Right cardiac atrium (tissue), 5 donors: ENCODE measurements at regions not wholly inside any gene's neighbourhood (a gene's known extent, or its start where the extent isn't known, plus 50 kb on each side); places are given as distances from the start of the nearest gene placed in this dataset.
"Not testable (repeated sequence)": the region's sequence is repeated elsewhere in the genome, so short reads cannot be mapped to it uniquely, and the experiment has no call there.

ENCODE experiments used
- ATAC-seq, 2 donors: fragments of 200-7000 bp; cut with Tn5 transposase; one replicate each; pipeline versions ENCODE4 v1.8.0 to v1.9.1; 2020; ENCODE audit warnings: moderate library complexity in 2 of 2, mild to moderate bottlenecking in 1 of 2
- DNase-seq, 3 donors: peaks; one replicate each; pipeline ENCODE4 v3.0.0-alpha.2; 2020
- H3K27ac ChIP-seq: one replicate; pipeline ENCODE4 v1.5.1; 2013; ENCODE audit warnings: mild to moderate bottlenecking, low read length, control low read depth, moderate library complexity
- H3K27me3 ChIP-seq: one replicate; pipeline ENCODE4 v1.6.1; 2013; ENCODE audit not compliant: control insufficient read depth, insufficient read depth
- H3K4me1 ChIP-seq: one replicate; pipeline ENCODE4 v1.6.1; 2013; ENCODE audit warnings: low read length; ENCODE audit not compliant: control insufficient read depth, insufficient read depth
- H3K4me3 ChIP-seq: one replicate; pipeline ENCODE4 v1.5.1; 2013; ENCODE audit warnings: low read length, control low read depth
- H3K9me3 ChIP-seq: one replicate; pipeline ENCODE4 v1.6.1; 2013; ENCODE audit warnings: low read length; ENCODE audit not compliant: control insufficient read depth
- WGBS: extraction: QIAGEN DNeasy Blood & Tissue Kit; methylation state at CpG from one replicate; pipeline ENCODE4 v1.1.7; 2013; 5-methylcytosine and 5-hydroxymethylcytosine counted together
- intact Hi-C, 4 donors: fragments of 100-400 bp; cut with DNase I; formaldehyde crosslinking; loops; one replicate each; pipeline versions ENCODE4 v1.11.0 to v1.14.0; 2022 to 2023
- donor health status: healthy with polysubstance abuse.
- donor health status: DM: no; HTN: yes; CAD: no.
- donor health status: DM: no; HTN: no; CAD: no.
- donor health status: DM: no; HTN: yes; CAD: no; lungs with severe emphysema.
- donor health status: DM: yes; HTN: yes; CAD: no.

DNA sequence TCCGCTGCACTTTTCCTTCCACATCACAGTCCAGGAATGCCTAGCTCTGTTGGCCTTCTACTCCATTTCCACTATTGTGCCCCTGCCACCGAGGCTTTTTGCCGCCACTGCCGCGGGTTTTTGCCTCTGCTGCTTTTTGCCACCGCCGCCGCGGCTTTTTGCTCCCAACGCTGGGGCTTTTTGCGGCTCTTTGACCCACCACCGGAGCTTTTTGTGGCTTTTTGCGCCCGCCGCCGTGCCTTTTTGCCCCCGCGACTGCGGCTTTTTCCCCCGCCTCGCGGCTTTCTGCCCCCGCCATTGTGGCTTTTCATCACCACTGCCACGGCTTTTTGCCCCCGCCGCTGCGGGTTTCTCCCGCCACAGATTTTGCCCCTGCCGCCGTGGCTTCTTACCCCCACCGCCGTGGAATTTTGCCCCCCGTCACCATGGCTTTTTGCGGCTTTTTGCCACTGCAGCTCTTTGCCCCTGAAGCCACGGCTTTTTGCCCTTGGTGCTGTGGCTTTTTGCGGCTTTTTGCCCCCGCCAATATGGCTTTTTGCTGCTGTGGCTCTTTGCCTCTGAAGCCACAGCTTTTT is 2798.7 kb upstream of the TEKT4 start:
- ATAC-seq (no peak), DNase-seq (peak in 1 of 3 donors; percentile 27)
- Histone ChIP-seq H3K27ac (no peak overlapping the region), H3K27me3 (no peaks in the 10 kb centered on the region), H3K4me1 (no peaks in the 10 kb centered on the region), H3K4me3 (no peak overlapping the region), H3K9me3 (no peaks in the 10 kb centered on the region)
- intact Hi-C loops: no loop called here
- 90% methylated on average over 37 of the region's 37 CpGs for WGBS

DNA sequence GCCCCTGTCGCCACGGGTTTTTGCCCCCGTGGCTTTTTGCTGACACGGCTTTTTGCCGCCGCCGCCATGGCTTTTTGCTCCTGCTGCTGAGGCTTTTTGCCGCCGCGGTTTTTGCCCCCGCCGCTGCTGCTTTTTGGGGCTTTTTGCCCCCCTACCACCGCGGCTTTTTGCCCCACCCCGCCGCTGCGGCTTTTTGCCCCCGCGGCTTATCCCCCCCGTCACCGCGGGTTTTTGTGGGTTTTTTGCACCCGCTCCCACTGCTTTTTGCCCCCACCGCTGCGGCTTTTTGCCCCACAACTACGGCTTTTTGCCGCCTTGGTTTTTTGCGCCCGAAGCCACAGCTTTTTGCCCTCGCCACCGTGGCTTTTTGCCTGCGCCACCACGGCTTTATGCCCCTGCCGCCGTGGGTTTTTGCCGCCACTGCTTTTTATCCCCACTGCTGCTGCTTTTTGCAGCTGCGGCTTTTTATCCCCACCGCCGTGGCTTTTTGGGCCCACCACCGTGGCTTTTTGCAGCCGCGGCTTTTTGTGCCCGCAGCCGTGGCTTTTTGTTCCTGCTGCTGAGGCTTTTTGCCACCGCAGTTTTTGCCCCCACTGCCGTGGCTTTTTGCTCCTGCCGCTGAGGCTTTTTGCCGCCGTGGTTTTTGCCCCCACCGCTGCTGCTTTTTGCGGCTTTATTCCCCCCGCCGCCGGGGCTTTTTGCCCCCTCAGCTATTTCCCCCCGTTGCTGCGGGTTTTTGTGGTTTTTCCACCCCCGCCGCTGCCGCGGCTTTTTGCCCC is 2798.0 kb upstream of the TEKT4 start:
- Histone ChIP-seq H3K4me1 (no peaks in the 10 kb centered on the region), H3K27ac (no peak overlapping the region)
- intact Hi-C loops: no loop called here

DNA sequence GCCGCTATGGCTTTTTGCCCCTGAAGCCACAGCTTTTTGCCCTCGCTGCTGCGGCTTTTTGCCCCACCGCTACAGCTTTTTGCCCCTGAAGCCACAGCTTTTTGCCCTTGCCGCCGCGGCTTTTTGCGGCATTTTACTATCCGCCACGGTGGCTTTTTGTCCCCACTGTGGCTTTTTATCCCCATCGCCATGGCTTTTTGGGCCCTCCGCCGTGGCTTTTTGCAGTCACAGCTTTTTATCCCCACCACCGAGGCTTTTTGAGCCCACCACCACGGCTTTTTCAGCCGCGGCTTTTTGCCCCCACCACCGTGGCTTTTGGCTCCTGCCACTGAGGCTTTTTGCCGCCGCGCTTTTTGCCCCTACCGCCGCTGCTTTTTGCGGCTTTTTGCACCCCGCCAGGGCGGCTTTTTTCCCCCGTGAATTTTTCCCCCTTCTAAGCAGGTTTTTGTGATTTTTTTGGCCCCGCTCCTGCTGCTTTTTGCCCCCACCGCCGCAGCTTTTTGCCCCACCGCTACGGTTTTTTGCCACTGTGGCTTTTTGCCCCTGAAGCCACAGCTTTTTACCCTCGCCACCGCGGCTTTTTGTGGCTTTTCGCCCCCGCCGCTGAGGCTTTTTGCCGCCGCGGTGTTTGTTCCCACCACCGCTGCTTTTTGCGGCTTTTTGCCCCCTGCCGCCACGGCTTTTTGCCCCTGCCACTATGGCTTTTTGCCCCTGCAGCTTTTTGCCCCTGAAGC is 2797.2 kb upstream of the TEKT4 start:
- 92% methylated on average over 45 of the region's 45 CpGs for WGBS

More for the DNA sequence above, 2798.0 kb upstream of the TEKT4 start:
- DNase-seq (peak in 2 of 3 donors; percentile 20 to 60), ATAC-seq (no peak)
- no peak overlapping the region for H3K4me3 ChIP-seq
- H3K9me3 ChIP-seq: no peaks in the 10 kb centered on the region
- H3K27me3 ChIP-seq: no peaks in the 10 kb centered on the region
- 95% methylated on average over 60 of the region's 60 CpGs for WGBS

DNA sequence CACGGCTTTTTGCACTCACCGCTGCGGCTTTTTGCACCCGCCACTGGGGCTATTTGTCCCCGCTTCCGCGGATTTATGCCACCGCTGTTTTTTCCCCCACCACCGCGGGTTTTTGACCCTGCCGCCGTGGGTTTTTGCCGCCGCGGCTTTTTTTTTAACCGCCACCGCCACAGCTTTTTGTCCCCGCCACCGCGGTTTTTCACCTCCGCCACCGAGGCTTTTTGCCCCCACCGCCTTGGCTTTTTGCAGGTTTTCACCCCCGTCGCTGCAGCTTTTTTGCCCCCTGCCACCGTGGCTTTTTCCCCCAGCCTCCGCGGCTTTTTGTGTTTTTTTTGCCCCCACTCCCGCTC is 2796.7 kb upstream of the TEKT4 start:
- Histone ChIP-seq H3K27me3 (no peaks in the 10 kb centered on the region), H3K9me3 (no peaks in the 10 kb centered on the region), H3K4me1 (no peaks in the 10 kb centered on the region), H3K4me3 (no peak overlapping the region), H3K27ac (no peak overlapping the region)
- ATAC-seq: no peak
- intact Hi-C loops: no loop called here
- peak in 1 of 3 donors; percentile 47 for DNase-seq
- WGBS: 73% methylated on average over 29 of the region's 29 CpGs

More for the DNA sequence above, 2797.2 kb upstream of the TEKT4 start:
- intact Hi-C loops: no loop called here
- Histone ChIP-seq H3K27me3 (no peaks in the 10 kb centered on the region), H3K9me3 (no peaks in the 10 kb centered on the region), H3K4me3 (no peak overlapping the region), H3K4me1 (no peaks in the 10 kb centered on the region), H3K27ac (no peak overlapping the region)
- ATAC-seq (no peak), DNase-seq (peak in 1 of 3 donors; percentile 39)

DNA sequence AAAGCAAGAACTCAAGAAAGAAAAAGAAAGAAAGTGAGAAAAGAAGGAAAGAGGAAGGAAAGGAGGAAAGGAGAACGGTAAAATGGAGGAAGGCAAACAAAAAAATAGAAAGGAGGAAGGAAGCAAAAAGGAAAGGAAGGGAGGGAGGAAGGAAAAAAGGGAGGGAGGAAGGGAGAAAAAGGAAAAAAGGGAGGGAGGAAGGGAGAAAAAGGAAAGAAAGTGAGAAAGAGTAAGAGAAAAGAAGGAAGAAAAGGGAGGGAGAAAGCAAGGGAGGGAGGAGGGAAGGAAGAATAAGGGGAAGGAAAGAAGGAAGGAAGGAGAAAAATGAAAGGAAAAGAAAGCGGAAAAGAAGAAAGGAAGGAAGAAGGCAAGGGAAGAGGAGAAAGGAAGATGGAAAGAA is 2795.9 kb upstream of the TEKT4 start:
- H3K27me3 ChIP-seq, ATAC-seq, H3K27ac ChIP-seq, intact Hi-C loops, H3K9me3 ChIP-seq, H3K4me1 ChIP-seq, H3K4me3 ChIP-seq, DNase-seq: not testable (repeated sequence)
- 81% methylated on average over 2 of the region's 2 CpGs for WGBS
